H9 (cell line): ENCODE measurements at regions not wholly inside any gene's neighbourhood (a gene's known extent, or its start where the extent isn't known, plus 50 kb on each side); places are given as distances from the start of the nearest gene placed in this dataset.

Experiments used
- DNase-seq: peaks from one replicate; pipeline ENCODE4 v3.0.0-alpha.2; 2017
- H2AFZ ChIP-seq: one replicate; pipeline ENCODE4 v1.6.1; 2013; ENCODE audit warnings: mild to moderate bottlenecking, low read length, control low read depth, moderate library complexity
- H2AK5ac ChIP-seq: 2 replicates; pipeline ENCODE4 v1.6.1; 2013; ENCODE audit warnings: low read length, control low read depth, mixed read lengths; ENCODE audit not compliant: insufficient read length
- H2BK120ac ChIP-seq: one replicate; pipeline ENCODE4 v1.6.1; 2013; ENCODE audit warnings: low read depth, mild to moderate bottlenecking, low read length, control low read depth, inconsistent platforms; ENCODE audit not compliant: poor library complexity, severe bottlenecking
- H2BK12ac ChIP-seq: 2 replicates; pipeline ENCODE4 v1.6.1; 2013; ENCODE audit warnings: low read length, control low read depth, mixed read lengths, low read depth; ENCODE audit not compliant: insufficient read length
- H2BK15ac ChIP-seq: 2 replicates; pipeline ENCODE4 v1.6.1; 2013; ENCODE audit warnings: low read depth, low read length, control low read depth
- H2BK20ac ChIP-seq: one replicate; pipeline ENCODE4 v1.6.1; 2013; ENCODE audit warnings: low read depth, mild to moderate bottlenecking, low read length, control low read depth, inconsistent platforms; ENCODE audit not compliant: poor library complexity, severe bottlenecking
- H2BK5ac ChIP-seq: 2 replicates; pipeline ENCODE4 v1.6.1; 2013; ENCODE audit warnings: low read length, control low read depth, mixed read lengths; ENCODE audit not compliant: insufficient read length
- H3K14ac ChIP-seq: 2 replicates; pipeline ENCODE4 v1.6.1; 2013; ENCODE audit warnings: low read length, control low read depth; ENCODE audit not compliant: insufficient read depth
- H3K18ac ChIP-seq: 2 replicates; pipeline ENCODE4 v1.6.1; 2013; ENCODE audit warnings: low read depth, mild to moderate bottlenecking, mixed read lengths, low read length, control low read depth; ENCODE audit not compliant: insufficient read length
- H3K23ac ChIP-seq: 2 replicates; pipeline ENCODE4 v1.6.1; 2013; ENCODE audit warnings: low read length, control low read depth, mixed read lengths, low read depth; ENCODE audit not compliant: insufficient read length
- H3K23me2 ChIP-seq: 2 replicates; pipeline ENCODE4 v1.6.1; 2013; ENCODE audit warnings: low read depth, mild to moderate bottlenecking, mixed read lengths, low read length, control low read depth; ENCODE audit not compliant: insufficient read length, poor library complexity, severe bottlenecking
- H3K27ac ChIP-seq: 2 replicates; pipeline ENCODE4 v1.5.1; 2013; ENCODE audit warnings: low read length, control low read depth, mixed read lengths, low read depth; ENCODE audit not compliant: insufficient read length
- H3K27me3 ChIP-seq: 2 replicates; pipeline ENCODE4 v1.6.1; 2013; ENCODE audit warnings: low read length, control low read depth, inconsistent platforms; ENCODE audit not compliant: insufficient read depth
- H3K4ac ChIP-seq: 2 replicates; pipeline ENCODE4 v1.6.1; 2013; ENCODE audit warnings: low read depth, mild to moderate bottlenecking, control low read depth, inconsistent platforms, low read length, moderate library complexity
- H3K4me1 ChIP-seq: 2 replicates; pipeline ENCODE4 v1.6.1; 2013; ENCODE audit warnings: low read length, control low read depth, inconsistent platforms; ENCODE audit not compliant: insufficient read depth
- H3K4me2 ChIP-seq: 2 replicates; pipeline ENCODE4 v1.6.1; 2013; ENCODE audit warnings: low read length, control low read depth, mixed read lengths; ENCODE audit not compliant: insufficient read length, insufficient read depth
- H3K56ac ChIP-seq: 2 replicates; pipeline ENCODE4 v1.6.1; 2013; ENCODE audit warnings: low read depth, mild to moderate bottlenecking, mixed read lengths, low read length, control low read depth; ENCODE audit not compliant: insufficient read length
- H3K79me1 ChIP-seq: 2 replicates; pipeline ENCODE4 v1.6.1; 2013; ENCODE audit warnings: low read depth, mild to moderate bottlenecking, moderate library complexity, low read length, control low read depth, inconsistent platforms; ENCODE audit not compliant: insufficient read depth, poor library complexity, severe bottlenecking
- H3K79me2 ChIP-seq: 2 replicates; pipeline ENCODE4 v1.6.1; 2013; ENCODE audit warnings: low read length, control low read depth, inconsistent platforms; ENCODE audit not compliant: insufficient read depth
- H3K9ac ChIP-seq: 2 replicates; pipeline ENCODE4 v1.6.1; 2013; ENCODE audit warnings: low read length, control low read depth, mixed read lengths; ENCODE audit not compliant: insufficient read length; ENCODE audit errors: extremely low read depth
- H3K9me3 ChIP-seq: one replicate; pipeline ENCODE4 v1.6.1; 2013; ENCODE audit warnings: low read depth, low read length, inconsistent platforms; ENCODE audit not compliant: control insufficient read depth
- H3T11ph ChIP-seq: one replicate; pipeline ENCODE4 v1.6.1; 2013; ENCODE audit warnings: mild to moderate bottlenecking, low read length, control low read depth, inconsistent platforms
- H4K20me1 ChIP-seq: one replicate; pipeline ENCODE4 v1.6.1; 2013; ENCODE audit not compliant: control insufficient read depth, insufficient read length, insufficient read depth
- H4K5ac ChIP-seq: 2 replicates; pipeline ENCODE4 v1.6.1; 2013; ENCODE audit warnings: low read depth, mild to moderate bottlenecking, mixed read lengths, low read length, control low read depth; ENCODE audit not compliant: insufficient read length
- H4K8ac ChIP-seq: replicated peaks from 2 replicates; pipeline ENCODE4 v1.6.1; 2013; ENCODE audit warnings: low read length, control low read depth, mixed read lengths, low read depth; ENCODE audit not compliant: insufficient read length
- H4K91ac ChIP-seq: 2 replicates; pipeline ENCODE4 v1.6.1; 2013; ENCODE audit warnings: low read depth, mild to moderate bottlenecking, moderate library complexity, mixed read lengths, low read length, control low read depth; ENCODE audit not compliant: insufficient read length
- H3K27ac Mint-ChIP-seq, 3 experiments: 2 replicates in 2 of 3; 3 replicates in 1 of 3; pipeline ENCODE4 v1.8.0; 2020 to 2021; ENCODE audit warnings: mixed read lengths in 3 of 3, mild to moderate bottlenecking in 1 of 3, moderate library complexity in 1 of 3
- H3K27me3 Mint-ChIP-seq: 2 replicates; pipeline ENCODE4 v1.8.0; 2021; ENCODE audit warnings: low read depth, mild to moderate bottlenecking, moderate library complexity, mixed read lengths
- H3K36me3 Mint-ChIP-seq, 3 experiments: 2 replicates in 2 of 3; 3 replicates in 1 of 3; pipeline ENCODE4 v1.8.0; 2020 to 2021; ENCODE audit warnings: low read depth in 3 of 3, mixed read lengths in 3 of 3; ENCODE audit not compliant: insufficient read depth in 1 of 3
- H3K4me1 Mint-ChIP-seq, 2 experiments: 2 replicates each; pipeline ENCODE4 v1.8.0; 2020; ENCODE audit warnings: mixed read lengths in 2 of 2
- H3K4me3 Mint-ChIP-seq, 2 experiments: 2 replicates in 1 of 2; 3 replicates in 1 of 2; pipeline ENCODE4 v1.8.0; 2020 to 2021; ENCODE audit warnings: mild to moderate bottlenecking in 2 of 2, mixed read lengths in 2 of 2, moderate library complexity in 1 of 2
- H3K9me3 Mint-ChIP-seq, 2 experiments: 2 replicates in 1 of 2; 3 replicates in 1 of 2; pipeline ENCODE4 v1.8.0; 2020; ENCODE audit warnings: mild to moderate bottlenecking in 2 of 2, mixed read lengths in 2 of 2, moderate library complexity in 1 of 2
- CTCF ChIP-seq: fragments of 200-600 bp; sonication (generic); conservative IDR thresholded peaks from 3 replicates; pipeline ENCODE4 v1.8.0; 2021; ENCODE audit warnings: antibody characterized with exemption, mild to moderate bottlenecking
- WGBS: extraction: QIAGEN DNeasy Blood & Tissue Kit; methylation state at CpG from one replicate; pipeline ENCODE4 v1.1.7; 2013; ENCODE audit warnings: missing lambda C conversion rate, low lambda C conversion rate, mixed read lengths; ENCODE audit not compliant: insufficient read length; ENCODE audit errors: extremely low coverage; 5-methylcytosine and 5-hydroxymethylcytosine counted together

DNA sequence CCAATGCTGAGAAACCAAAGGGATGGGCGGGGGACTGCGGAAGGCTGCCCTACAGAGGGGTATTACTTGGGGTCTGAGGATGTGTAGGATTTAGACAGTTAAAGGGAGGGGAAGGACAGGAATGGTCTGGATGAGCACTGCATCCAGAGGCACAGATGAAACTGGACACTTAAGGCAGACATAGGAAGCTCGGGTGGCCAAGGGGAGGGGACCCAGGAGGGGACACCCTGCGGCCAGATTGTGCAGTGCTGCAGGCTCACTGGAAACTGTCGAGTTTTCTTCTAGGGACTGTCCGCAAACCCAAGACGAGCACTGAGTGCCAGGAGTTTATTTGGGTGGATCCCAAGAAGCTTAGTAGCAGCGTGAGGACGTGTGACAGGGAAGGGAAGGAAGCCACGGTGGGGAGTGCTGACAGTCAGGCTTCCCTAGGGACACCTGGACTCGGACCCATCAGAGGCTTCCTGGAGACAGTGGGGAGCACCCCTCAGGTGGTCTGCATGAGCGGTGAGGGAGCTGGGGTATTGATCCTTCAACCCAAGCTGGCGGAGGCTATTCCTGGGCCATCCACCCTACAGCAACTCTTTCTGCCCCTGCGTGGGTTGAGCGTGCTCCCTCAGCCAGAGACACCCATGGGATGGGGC lies 278.7 kb downstream of the FOXL1 start:
- no peak for DNase-seq
- H3K27ac ChIP-seq = no peak overlapping the region
- H3K79me1 ChIP-seq = no peaks in the 10 kb centered on the region
- no peaks in the 10 kb centered on the region for H3K23me2 ChIP-seq
- no CpG with 5 or more reads among the region's 15 CpGs for WGBS
- no peak overlapping the region for H2BK15ac ChIP-seq
- no peak overlapping the region for H2AK5ac ChIP-seq
- Mint-ChIP-seq H3K27me3 (no peaks in the 10 kb centered on the region), H3K27ac (no peak overlapping the region), H3K36me3 (no peaks in the 10 kb centered on the region), H3K4me3 (no peak overlapping the region), H3K4me1 (no peaks in the 10 kb centered on the region), H3K9me3 (no peaks in the 10 kb centered on the region)
- H4K5ac ChIP-seq = no peak overlapping the region
- no peak overlapping the region for H3K23ac ChIP-seq
- no peak overlapping the region for H2BK12ac ChIP-seq
- no peak overlapping the region for H2AFZ ChIP-seq
- no peak for TF ChIP-seq CTCF
- no peak overlapping the region for H2BK5ac ChIP-seq
- no peak overlapping the region for H3K4me2 ChIP-seq
- no peak overlapping the region for H3K9ac ChIP-seq
- no peaks in the 10 kb centered on the region for H3K4me1 ChIP-seq
- no peak overlapping the region for H2BK20ac ChIP-seq
- no peak overlapping the region for H3K14ac ChIP-seq
- H3K27me3 ChIP-seq = no peaks in the 10 kb centered on the region
- H3K56ac ChIP-seq = no peak overlapping the region
- no peaks in the 10 kb centered on the region for H4K20me1 ChIP-seq
- H3K79me2 ChIP-seq = no peaks in the 10 kb centered on the region
- no peak overlapping the region for H2BK120ac ChIP-seq
- no peak overlapping the region for H4K8ac ChIP-seq
- no peak overlapping the region for H3T11ph ChIP-seq
- H3K9me3 ChIP-seq = peaks cover 8% of the 10 kb centered on the region
- H3K4ac ChIP-seq = no peak overlapping the region
- H4K91ac ChIP-seq = no peak overlapping the region
- no peak overlapping the region for H3K18ac ChIP-seq
